Loucy (cell line): ENCODE measurements at regions not wholly inside any gene's neighbourhood (a gene's known extent, or its start where the extent isn't known, plus 50 kb on each side); places are given as distances from the start of the nearest gene placed in this dataset.

ENCODE experiments used
- EZH2phosphoT487 ChIP-seq: fragments of 200-600 bp; IDR thresholded peaks from 2 replicates; pipeline ENCODE4 v1.6.1; 2018; ENCODE audit warnings: antibody characterized with exemption, mild to moderate bottlenecking, moderate library complexity, borderline replicate concordance
- TF ChIP-seq, protein P1 (sequence below): fragments of 200-600 bp; sonication (generic); conservative IDR thresholded peaks from 2 replicates; pipeline ENCODE4 v1.5.1; 2014; ENCODE audit warnings: mild to moderate bottlenecking, antibody characterized with exemption, low read length

DNA sequence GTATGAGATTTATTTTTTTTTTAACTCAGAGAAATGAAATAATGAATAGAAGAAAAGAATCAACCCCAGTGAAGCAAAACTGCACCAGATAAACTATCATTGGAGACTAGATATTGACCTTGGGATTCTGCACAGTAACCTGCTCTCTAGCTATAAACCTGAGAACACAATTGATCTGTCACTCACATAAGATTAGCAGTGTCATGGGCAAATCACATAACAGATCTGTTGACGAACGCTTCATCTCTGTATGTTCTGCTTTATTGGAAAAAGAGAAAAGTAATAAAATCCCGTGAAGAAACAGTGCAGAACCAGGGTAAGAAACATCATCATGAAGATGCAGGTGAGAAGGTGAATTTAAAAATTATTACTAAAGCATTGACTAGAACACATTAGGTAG is 52.8 kb upstream of the RGS17 start:
- TF ChIP-seq, protein P1, sequence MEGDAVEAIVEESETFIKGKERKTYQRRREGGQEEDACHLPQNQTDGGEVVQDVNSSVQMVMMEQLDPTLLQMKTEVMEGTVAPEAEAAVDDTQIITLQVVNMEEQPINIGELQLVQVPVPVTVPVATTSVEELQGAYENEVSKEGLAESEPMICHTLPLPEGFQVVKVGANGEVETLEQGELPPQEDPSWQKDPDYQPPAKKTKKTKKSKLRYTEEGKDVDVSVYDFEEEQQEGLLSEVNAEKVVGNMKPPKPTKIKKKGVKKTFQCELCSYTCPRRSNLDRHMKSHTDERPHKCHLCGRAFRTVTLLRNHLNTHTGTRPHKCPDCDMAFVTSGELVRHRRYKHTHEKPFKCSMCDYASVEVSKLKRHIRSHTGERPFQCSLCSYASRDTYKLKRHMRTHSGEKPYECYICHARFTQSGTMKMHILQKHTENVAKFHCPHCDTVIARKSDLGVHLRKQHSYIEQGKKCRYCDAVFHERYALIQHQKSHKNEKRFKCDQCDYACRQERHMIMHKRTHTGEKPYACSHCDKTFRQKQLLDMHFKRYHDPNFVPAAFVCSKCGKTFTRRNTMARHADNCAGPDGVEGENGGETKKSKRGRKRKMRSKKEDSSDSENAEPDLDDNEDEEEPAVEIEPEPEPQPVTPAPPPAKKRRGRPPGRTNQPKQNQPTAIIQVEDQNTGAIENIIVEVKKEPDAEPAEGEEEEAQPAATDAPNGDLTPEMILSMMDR = no peak
- no peak for TF ChIP-seq EZH2phosphoT487
